ENCODE measurements at regions not wholly inside any gene's neighbourhood (a gene's known extent, or its start where the extent isn't known, plus 50 kb on each side); places are given as distances from the start of the nearest gene placed in this dataset.

DNA sequence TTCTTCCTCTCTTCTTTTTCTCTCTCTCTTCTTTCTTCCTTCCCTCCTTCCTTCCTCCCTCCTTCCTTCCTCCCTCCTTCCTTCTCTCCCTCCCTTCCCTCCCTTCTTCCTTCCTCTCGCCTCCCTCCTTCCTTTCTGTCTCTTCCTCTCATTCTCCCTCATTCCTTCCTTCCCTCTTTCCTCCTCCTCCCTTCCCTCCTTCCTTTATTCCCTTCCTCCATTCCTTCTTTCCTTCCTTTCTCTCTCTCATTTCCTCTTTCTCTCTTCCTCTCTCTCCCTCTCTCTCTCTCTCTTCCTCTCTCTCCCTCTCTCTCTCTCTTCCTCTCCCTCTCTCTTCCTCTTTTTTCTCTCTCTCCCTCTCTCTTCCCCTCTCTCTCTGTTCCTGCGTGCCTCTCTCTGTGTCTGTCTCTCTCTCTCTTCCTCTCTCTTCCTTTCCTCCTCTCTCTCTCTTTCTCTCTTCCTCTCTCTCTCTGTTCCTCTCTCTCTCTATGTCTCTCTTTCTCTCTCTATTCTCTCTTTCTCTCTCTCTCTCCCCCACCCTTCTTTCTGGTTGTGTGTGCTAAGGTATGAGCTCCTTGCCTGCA is 80.1 kb upstream of the PFKP start:
- H3K9me3 ChIP-seq: peaks cover 0 to 15% (median 0%) of the 10 kb centered on the region in 11 donors
- H3K4me3 ChIP-seq: no peak overlapping the region
- H3K27me3 ChIP-seq: peaks cover 0 to 41% (median 30%) of the 10 kb centered on the region in 7 donors
- no peaks in the 10 kb centered on the region for H3K4me1 ChIP-seq
- no peak for ATAC-seq
- WGBS, 2 donors: 38 to 42% methylated on average over 2 of the region's 2 CpGs
- TF ChIP-seq, protein P1, sequence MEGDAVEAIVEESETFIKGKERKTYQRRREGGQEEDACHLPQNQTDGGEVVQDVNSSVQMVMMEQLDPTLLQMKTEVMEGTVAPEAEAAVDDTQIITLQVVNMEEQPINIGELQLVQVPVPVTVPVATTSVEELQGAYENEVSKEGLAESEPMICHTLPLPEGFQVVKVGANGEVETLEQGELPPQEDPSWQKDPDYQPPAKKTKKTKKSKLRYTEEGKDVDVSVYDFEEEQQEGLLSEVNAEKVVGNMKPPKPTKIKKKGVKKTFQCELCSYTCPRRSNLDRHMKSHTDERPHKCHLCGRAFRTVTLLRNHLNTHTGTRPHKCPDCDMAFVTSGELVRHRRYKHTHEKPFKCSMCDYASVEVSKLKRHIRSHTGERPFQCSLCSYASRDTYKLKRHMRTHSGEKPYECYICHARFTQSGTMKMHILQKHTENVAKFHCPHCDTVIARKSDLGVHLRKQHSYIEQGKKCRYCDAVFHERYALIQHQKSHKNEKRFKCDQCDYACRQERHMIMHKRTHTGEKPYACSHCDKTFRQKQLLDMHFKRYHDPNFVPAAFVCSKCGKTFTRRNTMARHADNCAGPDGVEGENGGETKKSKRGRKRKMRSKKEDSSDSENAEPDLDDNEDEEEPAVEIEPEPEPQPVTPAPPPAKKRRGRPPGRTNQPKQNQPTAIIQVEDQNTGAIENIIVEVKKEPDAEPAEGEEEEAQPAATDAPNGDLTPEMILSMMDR (IDR thresholded peaks at IDR 0.05): no peak
- H3K27ac ChIP-seq: no peak overlapping the region
- DNase-seq: no peak
- intact Hi-C loops (cut with DNase I): no loop called here
- no peaks in the 10 kb centered on the region for H3K36me3 ChIP-seq

DNA sequence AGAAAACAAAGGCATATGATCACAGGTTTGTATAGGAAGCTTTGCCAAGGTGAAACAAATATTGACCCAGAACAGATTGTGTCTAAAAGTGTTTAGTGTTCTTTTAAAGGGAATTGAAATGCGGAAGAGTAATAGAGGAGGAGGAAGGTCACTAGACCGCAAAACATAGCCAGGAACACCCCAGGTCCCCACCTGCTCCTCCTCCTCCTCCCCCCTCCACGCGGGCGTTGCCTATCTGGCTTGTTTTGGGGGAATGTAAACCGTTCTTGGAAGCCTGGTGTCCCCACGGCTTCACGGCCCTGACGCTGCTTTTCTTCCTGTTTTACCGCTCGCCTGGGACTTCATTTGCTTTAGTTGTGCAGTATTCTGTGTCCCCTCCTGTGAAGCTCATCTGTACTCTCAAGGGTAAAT is 81.0 kb upstream of the PFKP start:
- 45 to 62% methylated on average over 11 of the region's 11 CpGs for WGBS, 2 donors
- intact Hi-C loops (cut with DNase I): no loop called here
- H3K27me3 ChIP-seq: peaks cover 0 to 41% (median 31%) of the 10 kb centered on the region in 7 donors

DNA sequence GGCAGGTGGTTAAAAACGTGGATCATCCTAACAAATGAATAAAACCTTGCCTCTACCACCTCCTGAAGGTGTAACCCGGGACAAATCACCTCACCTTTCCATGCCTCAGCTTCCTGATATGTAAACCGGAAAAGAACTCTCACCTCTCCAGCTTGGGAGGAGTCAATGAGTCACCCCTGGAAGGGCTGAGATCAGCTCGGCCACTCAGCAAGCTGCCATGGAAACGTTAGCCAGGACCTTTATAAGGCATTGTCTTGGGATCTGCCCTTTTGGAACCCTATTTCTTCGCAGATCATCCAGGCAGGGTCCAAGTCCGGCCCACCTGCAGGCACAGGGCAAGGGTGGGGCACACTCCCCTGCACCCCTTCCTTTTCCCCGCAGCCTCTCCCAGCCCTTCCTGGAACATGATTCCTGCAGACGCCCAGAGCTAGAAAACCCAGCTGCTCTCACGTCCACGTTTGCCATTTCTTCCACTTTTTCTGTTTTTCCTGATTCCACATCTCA is 81.6 kb upstream of the PFKP start:
- TF ChIP-seq, protein P1 (IDR thresholded peaks at IDR 0.05): no peak
- peak in 2 of 8 donors; percentile 55 to 61 for ATAC-seq
- H3K27me3 ChIP-seq: peaks cover 0 to 42% (median 31%) of the 10 kb centered on the region in 7 donors
- peaks cover 0 to 15% (median 0%) of the 10 kb centered on the region in 11 donors for H3K9me3 ChIP-seq
- 43 to 48% methylated on average over 11 of the region's 11 CpGs for WGBS, 2 donors
- no peaks in the 10 kb centered on the region for H3K4me1 ChIP-seq
- no peak overlapping the region for H3K4me3 ChIP-seq
- DNase-seq: no peak
- intact Hi-C loops (cut with DNase I): no loop called here
- H3K36me3 ChIP-seq: no peaks in the 10 kb centered on the region
- H3K27ac ChIP-seq: no peak overlapping the region

More for the DNA sequence above, 81.0 kb upstream of the PFKP start:
- Histone ChIP-seq H3K27ac (no peak overlapping the region), H3K36me3 (no peaks in the 10 kb centered on the region), H3K9me3 (peaks cover 0 to 15% (median 0%) of the 10 kb centered on the region in 11 donors), H3K4me1 (no peaks in the 10 kb centered on the region), H3K4me3 (no peak overlapping the region)
- ATAC-seq (no peak), DNase-seq (no peak)
- TF ChIP-seq, protein P1 (IDR thresholded peaks at IDR 0.05): no peak

DNA sequence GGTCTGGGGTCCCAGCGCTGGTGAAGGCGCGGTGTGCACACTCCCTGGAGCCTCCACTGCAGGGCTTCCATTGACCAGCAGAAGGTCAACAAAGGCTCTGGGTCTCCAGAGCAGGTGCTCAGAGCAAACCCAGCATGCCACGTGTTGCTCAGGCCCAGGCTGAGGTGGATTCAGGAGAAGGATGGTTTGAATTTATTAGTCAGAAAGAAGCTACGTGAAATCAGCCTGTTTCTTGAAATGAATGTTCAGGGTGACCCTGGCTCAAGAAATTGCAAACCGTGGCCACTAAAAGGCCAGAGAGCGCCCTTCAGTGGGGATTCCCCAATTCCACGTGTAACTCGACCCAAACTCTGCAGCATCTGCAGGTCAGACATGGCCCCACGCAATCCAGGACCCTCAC is 82.7 kb upstream of the PFKP start:
- ATAC-seq: no peak
- H3K4me3 ChIP-seq: no peak overlapping the region
- WGBS, 2 donors: 84 to 86% methylated on average over 10 of the region's 10 CpGs

More for the DNA sequence above, 82.7 kb upstream of the PFKP start:
- intact Hi-C loops (cut with DNase I): no loop called here
- H3K27ac ChIP-seq: no peak overlapping the region
- H3K4me1 ChIP-seq: no peaks in the 10 kb centered on the region
- DNase-seq: no peak
- TF ChIP-seq, protein P1 (IDR thresholded peaks at IDR 0.05): no peak
- peaks cover 0 to 10% (median 0%) of the 10 kb centered on the region in 11 donors for H3K9me3 ChIP-seq
- no peaks in the 10 kb centered on the region for H3K36me3 ChIP-seq
- peaks cover 0 to 42% (median 29%) of the 10 kb centered on the region in 7 donors for H3K27me3 ChIP-seq
